ENCODE measurements at regions not wholly inside any gene's neighbourhood (a gene's known extent, or its start where the extent isn't known, plus 50 kb on each side); places are given as distances from the start of the nearest gene placed in this dataset.

- no peaks in the 10 kb centered on the region for H3K9me3 ChIP-seq
- H3K4me3 ChIP-seq = no peak overlapping the region
- intact Hi-C loops (cut with DNase I; ENCODE audit: low total_unique reads) = no loop called here
- H3K27me3 ChIP-seq = no peaks in the 10 kb centered on the region
- no peak for TF ChIP-seq CTCF (IDR thresholded peaks at IDR 0.05)
- H3K27ac ChIP-seq = no peak overlapping the region
- H3K36me3 ChIP-seq = no peaks in the 10 kb centered on the region
- H3K4me1 ChIP-seq = no peaks in the 10 kb centered on the region
- DNase-seq = no peak
These were observed 176.8 kb downstream of the TUSC7 start for GRCh38 chr3:116886202-116886893.

GRCh38 chr3:116896116-116896515 is 186.5 kb downstream of the TUSC7 start:
- DNase-seq = no peak

GRCh38 chr3:116897382-116897781 is 187.8 kb downstream of the TUSC7 start:
- TF ChIP-seq CTCF (IDR thresholded peaks at IDR 0.05) = no peak
- Histone ChIP-seq H3K4me1 (no peaks in the 10 kb centered on the region), H3K27me3 (no peaks in the 10 kb centered on the region), H3K4me3 (no peak overlapping the region), H3K27ac (no peak overlapping the region), H3K9me3 (no peaks in the 10 kb centered on the region), H3K36me3 (no peaks in the 10 kb centered on the region)
- no peak for DNase-seq
- intact Hi-C loops (cut with DNase I; ENCODE audit: low total_unique reads) = no loop called here

More at GRCh38 chr3:116896116-116896515, 186.5 kb downstream of the TUSC7 start:
- Histone ChIP-seq H3K4me3 (no peak overlapping the region), H3K36me3 (no peaks in the 10 kb centered on the region), H3K9me3 (no peaks in the 10 kb centered on the region), H3K27ac (no peak overlapping the region), H3K27me3 (no peaks in the 10 kb centered on the region), H3K4me1 (no peaks in the 10 kb centered on the region)
- TF ChIP-seq CTCF (IDR thresholded peaks at IDR 0.05) = no peak
- intact Hi-C loops (cut with DNase I; ENCODE audit: low total_unique reads) = no loop called here

GRCh38 chr3:116899253-116899652 is 189.7 kb downstream of the TUSC7 start:
- no peak overlapping the region for H3K4me3 ChIP-seq

GRCh38 chr3:116905334-116905733 is 195.8 kb downstream of the TUSC7 start:
- no peaks in the 10 kb centered on the region for H3K9me3 ChIP-seq
- no peak overlapping the region for H3K4me3 ChIP-seq
- no peak overlapping the region for H3K27ac ChIP-seq
- H3K27me3 ChIP-seq = no peaks in the 10 kb centered on the region
- H3K4me1 ChIP-seq = no peaks in the 10 kb centered on the region
- intact Hi-C loops (cut with DNase I; ENCODE audit: low total_unique reads) = no loop called here
- no peaks in the 10 kb centered on the region for H3K36me3 ChIP-seq
- no peak for TF ChIP-seq CTCF (IDR thresholded peaks at IDR 0.05)
- no peak for DNase-seq

More at GRCh38 chr3:116899253-116899652, 189.7 kb downstream of the TUSC7 start:
- H3K27ac ChIP-seq = no peak overlapping the region
- H3K9me3 ChIP-seq = no peaks in the 10 kb centered on the region
- H3K27me3 ChIP-seq = no peaks in the 10 kb centered on the region
- intact Hi-C loops (cut with DNase I; ENCODE audit: low total_unique reads) = no loop called here
- no peaks in the 10 kb centered on the region for H3K36me3 ChIP-seq
- no peaks in the 10 kb centered on the region for H3K4me1 ChIP-seq
- no peak for TF ChIP-seq CTCF (IDR thresholded peaks at IDR 0.05)
- DNase-seq = no peak
